ENCODE measurements at regions not wholly inside any gene's neighbourhood (a gene's known extent, or its start where the extent isn't known, plus 50 kb on each side); places are given as distances from the start of the nearest gene placed in this dataset.

GRCh38 chr18:22624176-22624575 lies 206.5 kb upstream of the CTAGE1 start:
- CTCF ChIA-PET: no interaction called here
- H3K4me3 ChIP-seq (replicated peaks in 1 of 2; ENCODE audit: low read depth in 1 of 2, low read length in 2 of 2): no peak overlapping the region
- H3K27me3 ChIP-seq (ENCODE audit: insufficient read depth, low read length): no peaks in the 10 kb centered on the region
- no peak overlapping the region for H2AFZ ChIP-seq (ENCODE audit: low read depth, low read length, poor library complexity, severe bottlenecking)
- POLR2A ChIA-PET: no interaction called here
- H3K27ac ChIP-seq (ENCODE audit: low read depth, low read length): no peak overlapping the region
- intact Hi-C loops (cut with micrococcal nuclease): no loop called here
- no peaks in the 10 kb centered on the region for H3K9me3 ChIP-seq (ENCODE audit: control insufficient read depth in 1 of 2, insufficient read depth in 1 of 2, low read depth in 1 of 2, low read length in 2 of 2)
- H3K79me2 ChIP-seq (ENCODE audit: insufficient read depth, low read length): no peaks in the 10 kb centered on the region
- TF ChIP-seq POLR2A (IDR thresholded peaks at IDR 0.05; ENCODE audit: borderline replicate concordance, extremely low read depth, insufficient read depth, insufficient read length) (no peak), ZNF274 (IDR thresholded peaks at IDR 0.05; ENCODE audit: low read depth, low read length) (no peak), REST (IDR thresholded peaks at IDR 0.05; ENCODE audit: low read depth) (no peak), TCF7L2 (IDR thresholded peaks at IDR 0.05; ENCODE audit: borderline replicate concordance, extremely low read depth, insufficient read depth, insufficient read length) (no peak), YY1 (IDR thresholded peaks at IDR 0.05; ENCODE audit: extremely low read depth, insufficient replicate concordance, low read depth, low read length) (no peak), POLR2AphosphoS5 (IDR thresholded peaks at IDR 0.05; ENCODE audit: low read depth, low read length) (no peak), EZH2 (IDR thresholded peaks at IDR 0.05) (no peak), CBX3 (IDR thresholded peaks at IDR 0.05; ENCODE audit: low read depth) (no peak), ZFX (IDR thresholded peaks at IDR 0.05) (no peak), EZH2phosphoT487 (IDR thresholded peaks at IDR 0.05; ENCODE audit: borderline replicate concordance) (no peak), JUND (IDR thresholded peaks at IDR 0.05) (no peak), SRF (IDR thresholded peaks at IDR 0.05; ENCODE audit: low read depth) (no peak), SP1 (IDR thresholded peaks at IDR 0.05; ENCODE audit: low read depth) (no peak), ATF3 (IDR thresholded peaks at IDR 0.05) (no peak), ELF1 (IDR thresholded peaks at IDR 0.05; ENCODE audit: borderline replicate concordance, low read depth) (no peak), CTCF (IDR thresholded peaks at IDR 0.05 in 2 of 3, conservative IDR thresholded peaks at IDR 0.05 in 1 of 3; ENCODE audit: borderline replicate concordance in 1 of 3, insufficient read depth in 1 of 3, low read depth in 2 of 3, low read length in 2 of 3) (no peak), MAX (IDR thresholded peaks at IDR 0.05) (no peak), ZBTB33 (IDR thresholded peaks at IDR 0.05; ENCODE audit: extremely low read depth, insufficient replicate concordance, low read length) (no peak)
- ATAC-seq: no peak
- no peak overlapping the region for H3K9ac ChIP-seq (ENCODE audit: low read length)
- RAD21 ChIA-PET (ENCODE audit: low non-redundant PET in 1 of 2, low total read pairs in 2 of 2, uncharacterized antibody in 2 of 2, unreplicated experiment in 2 of 2): no interaction called here
- no peaks in the 10 kb centered on the region for H3K9me2 ChIP-seq (ENCODE audit: insufficient read depth)
- BruUV-seq (replicated peaks): no TSS peak
- no peaks in the 10 kb centered on the region for H3K36me3 ChIP-seq (ENCODE audit: control insufficient read depth in 1 of 2, insufficient read depth in 2 of 2, low read length in 2 of 2)
- no peak overlapping the region for H3K4me2 ChIP-seq (ENCODE audit: low read length)
- DNase-seq (ENCODE audit: low read depth, low spot score): no peak
- H3K4me1 ChIP-seq (ENCODE audit: control insufficient read depth in 1 of 2, insufficient read depth in 2 of 2, low read length in 2 of 2): no peaks in the 10 kb centered on the region
- H4K20me1 ChIP-seq (ENCODE audit: insufficient read depth): no peaks in the 10 kb centered on the region

All from HCT116 (cell line).